ENCODE measurements at regions not wholly inside any gene's neighbourhood (a gene's known extent, or its start where the extent isn't known, plus 50 kb on each side); places are given as distances from the start of the nearest gene placed in this dataset.
"Not testable (repeated sequence)": the region's sequence is repeated elsewhere in the genome, so short reads cannot be mapped to it uniquely, and the experiment has no call there.

DNA sequence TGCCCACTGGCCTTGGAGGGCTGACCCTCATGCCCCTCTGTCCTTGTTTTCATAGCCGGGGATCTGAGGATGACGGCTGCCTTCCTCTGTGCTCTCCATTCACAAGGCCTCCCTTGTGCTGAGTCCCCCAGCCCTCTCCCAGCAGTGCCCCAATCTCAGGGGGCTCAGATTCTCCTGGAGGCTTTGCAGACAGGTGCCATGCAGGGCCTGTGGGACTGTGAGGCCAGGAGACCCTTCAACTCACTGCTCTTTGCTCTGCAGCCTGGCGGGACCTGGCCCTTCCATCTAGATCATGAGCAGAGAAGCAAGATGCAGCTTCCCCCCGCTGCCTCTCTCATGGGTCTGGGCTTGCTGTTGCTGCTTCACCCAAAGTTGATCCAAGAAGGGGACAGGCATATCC, 356.0 kb downstream of the BCL11B start:
- Mint-ChIP-seq H3K4me1 (ENCODE audit: low read depth) (peaks cover 22% of the 10 kb centered on the region), H3K4me3 (no peak overlapping the region), H3K27ac (no peak overlapping the region), H3K9me3 (peaks cover 5 to 6% of the 10 kb centered on the region in 2 donors), H3K36me3 (ENCODE audit: insufficient read depth in 2 of 2) (peaks cover 3 to 5% of the 10 kb centered on the region in 2 donors), H3K27me3 (ENCODE audit: low read depth) (no peaks in the 10 kb centered on the region)
- no peak for ATAC-seq (replicated peaks in 1 of 2)
- DNase-seq: no peak

DNA sequence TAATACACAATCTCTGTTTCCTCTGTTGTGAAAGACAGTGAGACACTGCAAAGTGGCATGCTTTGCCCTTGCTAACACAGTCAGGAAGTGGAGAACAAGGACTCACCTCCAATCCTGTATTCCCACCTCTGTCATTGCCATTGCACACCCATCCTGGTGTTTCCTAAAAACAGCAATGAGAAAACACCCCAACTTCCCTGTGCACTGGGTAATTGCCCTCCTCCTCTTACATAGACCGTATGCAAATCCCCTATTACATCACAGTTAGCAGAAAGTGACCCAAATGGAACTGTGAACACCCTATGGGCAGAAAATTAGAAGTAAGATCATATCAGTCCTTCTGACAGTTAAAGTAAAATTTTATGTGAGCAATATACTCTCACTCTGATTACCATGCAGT, 355.5 kb downstream of the BCL11B start:
- Mint-ChIP-seq H3K4me1 (ENCODE audit: low read depth) (peaks cover 20% of the 10 kb centered on the region), H3K27me3 (ENCODE audit: low read depth) (no peaks in the 10 kb centered on the region), H3K36me3 (ENCODE audit: insufficient read depth in 2 of 2) (peaks cover 3 to 5% of the 10 kb centered on the region in 2 donors), H3K27ac (no peak overlapping the region), H3K4me3 (no peak overlapping the region), H3K9me3 (peaks cover 6 to 7% of the 10 kb centered on the region in 2 donors)
- ATAC-seq (replicated peaks in 1 of 2) (no peak), DNase-seq (no peak)

DNA sequence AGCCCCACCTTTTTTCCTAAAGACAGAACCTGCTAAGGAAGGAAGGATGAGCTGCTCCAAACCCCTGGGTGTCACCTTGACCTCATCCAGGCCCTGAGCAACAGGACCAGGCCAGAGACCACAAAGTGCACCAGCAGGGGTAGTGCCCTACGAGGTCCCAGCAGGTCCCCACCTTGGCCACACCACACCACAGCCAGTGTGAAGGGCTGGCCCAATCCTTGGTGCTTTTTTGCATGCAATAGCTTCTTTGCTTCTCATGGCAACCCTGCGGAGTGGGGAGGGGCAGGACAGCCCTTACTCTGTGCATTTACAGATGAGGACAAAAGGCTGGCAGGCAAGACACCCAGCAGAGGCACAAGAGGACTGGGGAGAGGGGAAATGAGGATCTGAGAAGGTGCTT, 352.6 kb downstream of the BCL11B start:
- Mint-ChIP-seq H3K4me1 (ENCODE audit: low read depth) (peaks cover 5% of the 10 kb centered on the region), H3K27me3 (ENCODE audit: low read depth) (no peaks in the 10 kb centered on the region), H3K9me3 (peaks cover 11 to 15% of the 10 kb centered on the region in 2 donors), H3K4me3 (no peak overlapping the region), H3K27ac (no peak overlapping the region), H3K36me3 (ENCODE audit: insufficient read depth in 2 of 2) (peaks cover 5 to 14% of the 10 kb centered on the region in 2 donors)
- DNase-seq (no peak), ATAC-seq (replicated peaks in 1 of 2) (no peak)

DNA sequence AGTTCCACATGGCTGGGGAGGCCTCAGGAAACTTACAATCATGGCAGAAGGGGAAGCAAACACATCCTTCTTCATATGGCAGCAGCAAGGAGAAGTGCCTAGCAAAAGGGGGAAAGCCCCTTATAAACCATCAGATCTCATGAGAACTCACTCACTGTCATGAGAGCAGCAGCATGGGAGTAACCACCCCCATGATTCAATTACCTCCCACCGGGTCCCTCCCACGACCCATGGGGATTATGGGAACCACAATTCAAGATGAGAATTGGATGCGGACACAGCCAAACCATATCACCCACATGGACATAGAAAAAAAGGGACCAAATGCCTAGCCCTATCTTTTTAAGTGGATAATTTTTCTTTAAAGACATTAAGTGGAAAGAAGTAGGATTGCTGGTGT, 350.7 kb downstream of the BCL11B start:
- DNase-seq; H3K27me3 Mint-ChIP-seq (ENCODE audit: low read depth); H3K27ac Mint-ChIP-seq; H3K4me3 Mint-ChIP-seq; ATAC-seq (replicated peaks in 1 of 2): not testable (repeated sequence)
- Mint-ChIP-seq H3K9me3 (peaks cover 11 to 15% of the 10 kb centered on the region in 2 donors), H3K36me3 (ENCODE audit: insufficient read depth in 2 of 2) (peaks cover 5 to 14% of the 10 kb centered on the region in 2 donors), H3K4me1 (ENCODE audit: low read depth) (peaks cover 18% of the 10 kb centered on the region)

DNA sequence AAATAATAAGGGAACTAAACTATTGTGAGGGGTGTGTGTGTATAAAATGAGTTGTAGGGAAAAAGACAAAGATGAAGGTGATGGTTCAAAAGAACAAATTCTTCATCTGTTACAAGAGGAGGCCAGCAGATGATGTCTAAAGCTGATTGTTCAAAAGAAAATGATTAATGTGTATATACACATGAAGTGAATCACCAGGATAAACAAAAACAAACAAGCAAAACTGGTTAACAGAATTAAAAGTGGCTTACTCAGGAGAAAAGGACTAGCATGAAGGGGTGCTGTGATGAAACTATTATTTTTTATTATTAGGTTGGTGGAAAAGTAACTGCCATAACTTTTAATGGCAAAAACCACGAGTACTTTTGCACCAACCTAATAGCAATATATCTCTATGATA, 348.4 kb downstream of the BCL11B start:
- peaks cover 5 to 15% of the 10 kb centered on the region in 2 donors for H3K36me3 Mint-ChIP-seq (ENCODE audit: insufficient read depth in 2 of 2)
- no peak for DNase-seq
- H3K27me3 Mint-ChIP-seq (ENCODE audit: low read depth): no peaks in the 10 kb centered on the region

DNA sequence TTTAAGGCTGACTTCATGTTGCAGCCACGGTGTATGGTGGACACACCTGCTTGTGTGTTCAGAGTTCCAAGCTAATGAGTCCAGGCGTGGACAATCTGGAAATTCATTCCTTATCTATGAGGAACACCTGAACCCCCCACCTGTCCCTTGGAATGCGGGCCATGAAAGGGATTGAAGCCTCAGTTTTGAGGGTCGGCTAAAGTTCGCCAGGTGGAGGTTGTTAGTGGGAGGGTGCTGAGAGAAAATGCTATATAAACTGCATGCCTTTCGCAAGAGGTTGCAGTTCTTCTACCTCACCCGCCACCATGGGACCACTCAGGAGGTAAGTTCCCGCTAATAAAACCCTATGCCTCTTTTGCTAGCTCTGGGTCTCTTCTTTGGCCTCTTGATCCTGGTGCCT, 348.0 kb downstream of the BCL11B start:
- Mint-ChIP-seq H3K36me3 (ENCODE audit: insufficient read depth in 2 of 2) (peaks cover 5 to 18% of the 10 kb centered on the region in 2 donors), H3K9me3 (peaks cover 11 to 15% of the 10 kb centered on the region in 2 donors), H3K27ac (no peak overlapping the region), H3K27me3 (ENCODE audit: low read depth) (no peaks in the 10 kb centered on the region), H3K4me3 (no peak overlapping the region), H3K4me1 (ENCODE audit: low read depth) (peaks cover 36% of the 10 kb centered on the region)
- DNase-seq: no peak
- ATAC-seq (replicated peaks in 1 of 2): no peak

More for the DNA sequence above, 348.4 kb downstream of the BCL11B start:
- ATAC-seq (replicated peaks in 1 of 2): no peak
- Mint-ChIP-seq H3K27ac (no peak overlapping the region), H3K9me3 (peaks cover 11 to 15% of the 10 kb centered on the region in 2 donors), H3K4me3 (no peak overlapping the region), H3K4me1 (ENCODE audit: low read depth) (peaks cover 32% of the 10 kb centered on the region)

DNA sequence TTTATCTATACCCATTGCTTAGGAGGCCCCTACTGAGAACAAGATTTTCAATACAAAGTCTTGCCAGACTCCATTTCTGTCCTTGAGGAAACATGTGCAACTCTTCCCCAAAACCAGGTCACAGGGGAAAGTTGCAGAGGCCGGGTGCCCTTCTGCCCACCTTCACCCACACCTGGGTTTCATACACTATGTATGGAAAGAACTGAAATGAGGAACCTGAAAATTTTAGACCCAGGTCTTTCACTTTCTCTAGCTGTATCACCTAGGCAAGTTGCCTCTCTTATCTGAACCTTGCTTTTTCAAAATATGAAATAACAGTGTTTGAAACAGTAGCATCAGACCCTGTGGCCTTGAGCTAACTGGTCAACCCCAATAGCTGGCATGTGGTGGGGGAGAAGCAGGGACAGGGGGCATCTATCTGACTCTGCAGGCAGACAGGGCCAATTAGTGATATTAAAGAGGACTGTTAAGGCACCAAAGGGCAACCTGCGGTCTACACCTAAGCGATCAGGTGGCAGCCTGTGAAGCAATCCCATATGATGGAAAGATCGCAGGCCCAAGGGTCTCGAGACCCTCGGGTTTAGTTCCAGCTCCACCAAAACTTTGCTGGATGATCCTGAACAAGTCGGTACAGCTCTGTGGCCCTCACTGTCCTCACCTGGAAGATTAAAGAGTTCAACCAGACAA, 346.5 kb downstream of the BCL11B start:
- ATAC-seq (replicated peaks in 1 of 2): no peak
- Mint-ChIP-seq H3K9me3 (peaks cover 11 to 15% of the 10 kb centered on the region in 2 donors), H3K27ac (no peak overlapping the region), H3K27me3 (ENCODE audit: low read depth) (no peaks in the 10 kb centered on the region), H3K4me1 (ENCODE audit: low read depth) (peaks cover 40% of the 10 kb centered on the region), H3K36me3 (ENCODE audit: insufficient read depth in 2 of 2) (peaks cover 5 to 17% of the 10 kb centered on the region in 2 donors), H3K4me3 (peak overlapping the region; percentile 61 to 64)
- no peak for DNase-seq

DNA sequence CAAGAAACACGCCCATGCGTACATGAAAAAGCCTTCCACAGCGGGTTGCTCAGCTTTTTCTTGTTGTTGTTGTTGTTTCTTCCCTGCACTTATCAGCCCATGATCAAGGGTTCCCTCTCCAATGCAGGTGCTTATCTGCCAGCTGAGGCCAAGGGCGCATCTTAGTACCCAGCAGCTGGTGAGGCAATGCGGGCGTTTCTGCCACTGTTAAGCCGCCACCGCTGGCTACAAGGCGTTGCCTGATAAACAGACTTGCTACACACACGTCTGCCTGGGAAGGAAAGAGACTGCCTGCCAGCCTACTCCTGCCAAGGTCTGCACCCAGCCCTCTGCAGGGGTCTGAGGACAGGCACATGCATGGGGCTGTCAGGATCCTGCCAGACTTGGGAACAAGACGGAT, 345.9 kb downstream of the BCL11B start:
- H3K9me3 Mint-ChIP-seq: peaks cover 6 to 8% of the 10 kb centered on the region in 2 donors
- peaks cover 46% of the 10 kb centered on the region for H3K4me1 Mint-ChIP-seq (ENCODE audit: low read depth)
- H3K27ac Mint-ChIP-seq: no peak overlapping the region
- peak in 1 of 2 donors; percentile 26 for DNase-seq
- H3K27me3 Mint-ChIP-seq (ENCODE audit: low read depth): no peaks in the 10 kb centered on the region
- peaks cover 2 to 13% of the 10 kb centered on the region in 2 donors for H3K36me3 Mint-ChIP-seq (ENCODE audit: insufficient read depth in 2 of 2)
- peak overlapping the region; percentile 61 to 64 for H3K4me3 Mint-ChIP-seq
- ATAC-seq (replicated peaks in 1 of 2): peak; percentile 47 to 59

DNA sequence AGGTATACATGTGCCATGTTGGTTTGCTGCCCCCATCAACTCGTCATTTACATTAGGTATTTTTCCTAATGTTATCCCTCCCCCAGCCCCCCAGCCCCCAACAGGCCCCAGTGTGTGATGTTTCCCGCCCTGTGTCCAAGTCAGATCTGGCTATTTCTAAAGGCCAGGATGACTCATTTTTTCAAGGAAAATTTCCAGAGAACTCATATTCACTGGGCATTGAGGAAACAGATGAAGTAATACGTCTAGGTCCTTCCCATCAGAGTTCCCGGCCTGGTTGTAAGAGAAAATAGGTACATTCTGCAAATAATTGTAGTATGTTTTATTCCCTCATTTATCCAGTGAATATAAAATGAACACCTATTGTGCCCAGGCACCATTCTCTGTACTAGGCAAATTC, 345.2 kb downstream of the BCL11B start:
- H3K9me3 Mint-ChIP-seq: peaks cover 5 to 6% of the 10 kb centered on the region in 2 donors
- peaks cover 2 to 12% of the 10 kb centered on the region in 2 donors for H3K36me3 Mint-ChIP-seq (ENCODE audit: insufficient read depth in 2 of 2)
- H3K4me1 Mint-ChIP-seq (ENCODE audit: low read depth): peaks cover 53% of the 10 kb centered on the region
- DNase-seq (no peak), ATAC-seq (replicated peaks in 1 of 2) (no peak)
- H3K27me3 Mint-ChIP-seq (ENCODE audit: low read depth): no peaks in the 10 kb centered on the region
- H3K4me3 Mint-ChIP-seq: no peak overlapping the region
- no peak overlapping the region for H3K27ac Mint-ChIP-seq

DNA sequence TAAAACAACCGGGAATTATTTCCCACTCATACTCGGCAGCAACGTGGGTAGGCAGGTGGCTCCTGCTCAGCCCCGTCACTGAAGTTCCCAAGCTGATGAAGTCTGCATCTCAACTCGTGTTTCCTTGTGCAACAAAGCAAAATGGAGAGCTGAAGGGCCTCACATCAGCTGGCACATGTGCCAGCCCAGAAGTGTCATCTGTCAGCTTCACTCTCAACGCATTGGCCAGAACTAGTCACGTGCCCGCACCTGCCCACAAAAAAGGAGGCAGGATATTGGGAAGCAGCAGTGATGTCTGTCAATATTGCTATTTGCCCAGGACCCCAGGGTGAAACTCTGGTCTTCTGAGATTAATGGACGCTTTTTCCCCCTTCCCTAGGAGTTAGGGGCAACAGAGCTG, 344.0 kb downstream of the BCL11B start:
- no peaks in the 10 kb centered on the region for H3K9me3 Mint-ChIP-seq
- peak overlapping the region in 1 of 2 donors; percentile 26 for H3K4me3 Mint-ChIP-seq
- no peak for DNase-seq
- H3K4me1 Mint-ChIP-seq (ENCODE audit: low read depth): peaks cover 65% of the 10 kb centered on the region
- peaks cover 0 to 4% of the 10 kb centered on the region in 2 donors for H3K36me3 Mint-ChIP-seq (ENCODE audit: insufficient read depth in 2 of 2)
- ATAC-seq (replicated peaks in 1 of 2): no peak
- H3K27me3 Mint-ChIP-seq (ENCODE audit: low read depth): no peaks in the 10 kb centered on the region
- no peak overlapping the region for H3K27ac Mint-ChIP-seq

DNA sequence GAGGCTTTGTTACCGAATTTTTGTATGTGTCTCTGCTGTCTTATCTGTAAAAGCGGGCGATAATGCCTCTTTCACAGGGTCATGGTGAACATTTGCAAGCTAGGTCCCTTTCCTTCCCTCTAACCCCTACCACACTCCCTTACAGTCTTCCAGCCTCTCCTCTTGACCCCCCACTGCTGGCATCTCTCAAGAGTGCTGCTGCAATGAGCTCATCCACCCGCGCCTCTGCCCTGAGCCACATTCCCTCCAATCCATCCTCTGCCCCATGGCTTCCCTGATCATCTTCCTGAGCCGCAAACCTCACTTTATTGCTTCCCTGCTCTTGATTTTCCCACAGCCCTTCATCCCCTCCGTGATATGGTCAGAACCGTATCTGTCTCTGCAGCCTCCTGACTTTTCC, 343.6 kb downstream of the BCL11B start:
- Mint-ChIP-seq H3K36me3 (ENCODE audit: insufficient read depth in 2 of 2) (peaks cover 0 to 4% of the 10 kb centered on the region in 2 donors), H3K9me3 (no peaks in the 10 kb centered on the region), H3K4me1 (ENCODE audit: low read depth) (peaks cover 69% of the 10 kb centered on the region), H3K27me3 (ENCODE audit: low read depth) (no peaks in the 10 kb centered on the region), H3K4me3 (no peak overlapping the region), H3K27ac (no peak overlapping the region)
- ATAC-seq (replicated peaks in 1 of 2) (no peak), DNase-seq (no peak)

DNA sequence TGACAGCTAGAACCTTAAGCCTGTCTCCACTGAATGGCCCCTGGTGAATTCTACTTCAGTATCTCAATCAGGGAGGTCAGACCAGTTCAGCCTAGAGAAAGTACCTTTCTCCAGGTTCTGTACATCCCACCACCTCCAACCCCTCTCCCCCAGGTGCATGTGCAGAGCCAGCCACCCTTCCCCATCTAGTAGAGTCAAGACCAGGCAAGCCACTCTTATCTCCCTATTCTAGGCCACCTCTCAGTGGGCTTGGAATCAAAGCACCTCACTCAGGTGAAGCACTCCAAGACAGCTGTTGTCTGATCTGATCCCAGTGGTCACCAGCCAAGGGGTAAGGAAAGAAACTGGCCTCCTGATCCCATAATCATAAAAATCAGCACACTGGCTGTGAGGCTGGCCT, 340.9 kb downstream of the BCL11B start:
- H3K27me3 Mint-ChIP-seq (ENCODE audit: low read depth): no peaks in the 10 kb centered on the region
- H3K9me3 Mint-ChIP-seq: peaks cover 2 to 3% of the 10 kb centered on the region in 2 donors
- H3K4me3 Mint-ChIP-seq: no peak overlapping the region
- peaks cover 2 to 7% of the 10 kb centered on the region in 2 donors for H3K36me3 Mint-ChIP-seq (ENCODE audit: insufficient read depth in 2 of 2)
- H3K27ac Mint-ChIP-seq: no peak overlapping the region
- DNase-seq (no peak), ATAC-seq (replicated peaks in 1 of 2) (no peak)
- H3K4me1 Mint-ChIP-seq (ENCODE audit: low read depth): peaks cover 84% of the 10 kb centered on the region

DNA sequence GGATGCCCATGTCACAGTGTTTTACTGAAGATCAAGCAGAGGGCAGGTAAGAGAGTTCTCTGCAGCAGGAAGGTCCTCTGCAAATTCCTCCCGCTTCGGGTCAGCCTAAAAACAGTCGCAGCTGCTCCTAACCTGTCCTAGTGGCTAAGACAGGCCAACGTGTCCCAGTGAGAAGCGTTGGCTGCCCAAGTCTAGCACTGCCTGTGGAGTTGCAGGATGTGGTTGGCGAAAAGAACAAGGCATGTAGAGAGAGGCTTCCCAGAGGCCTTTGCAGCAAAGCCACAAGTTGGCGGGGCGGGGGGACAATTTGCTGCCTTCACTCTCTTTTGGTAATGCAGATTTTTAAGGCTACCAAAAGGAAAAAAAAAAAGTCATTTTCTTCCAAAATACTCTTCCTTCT, 340.1 kb downstream of the BCL11B start:
- peak overlapping the region; percentile 56 for H3K27ac Mint-ChIP-seq
- peaks cover 2 to 3% of the 10 kb centered on the region in 2 donors for H3K9me3 Mint-ChIP-seq
- peaks cover 2 to 7% of the 10 kb centered on the region in 2 donors for H3K36me3 Mint-ChIP-seq (ENCODE audit: insufficient read depth in 2 of 2)
- ATAC-seq (replicated peaks in 1 of 2) (peak; percentile 70 to 87), DNase-seq (peak; percentile 41 to 51)
- H3K4me3 Mint-ChIP-seq: peak overlapping the region; percentile 67 to 70
- no peaks in the 10 kb centered on the region for H3K27me3 Mint-ChIP-seq (ENCODE audit: low read depth)
- H3K4me1 Mint-ChIP-seq (ENCODE audit: low read depth): peaks cover 82% of the 10 kb centered on the region
